GM12878 (cell line): ENCODE measurements at regions not wholly inside any gene's neighbourhood (a gene's known extent, or its start where the extent isn't known, plus 50 kb on each side); places are given as distances from the start of the nearest gene placed in this dataset.

Experiments
- ATAC-seq: fragments of 200-7000 bp; cut with Tn5 transposase; 3 replicates; pipeline ENCODE4 v1.9.1; 2020; ENCODE audit warnings: mild to moderate bottlenecking, moderate library complexity
- BruUV-seq: library from RNA; stranded (reverse); fragments of 400-500 nt; replicated peaks from 2 replicates; lab custom pipeline; 2021; lab: Mats Ljungman, UMichigan
- CTCF ChIA-PET: fragments of 300-600 bp; sonication (Branson Sonifier 250); formaldehyde crosslinking; extraction: SDS; loops from one replicate; lab custom pipeline; 2021; ENCODE audit warnings: inconsistent platforms; lab: Yijun Ruan, JAX
- POLR2A ChIA-PET: fragments of 350-600 bp; formaldehyde crosslinking; extraction: SDS; loops from one replicate; lab custom pipeline; 2021; ENCODE audit warnings: inconsistent platforms; lab: Charles Lee
- RAD21 ChIA-PET: fragments of 300-600 bp; sonication (Branson Sonifier 250); formaldehyde crosslinking; loops from one replicate; lab custom pipeline; 2023; ENCODE audit warnings: antibody characterized with exemption; ENCODE audit not compliant: unreplicated experiment; lab: Charles Lee
- SMC1A ChIA-PET: fragments of 300-600 bp; sonication (Branson Sonifier 250); formaldehyde crosslinking; loops from one replicate; lab custom pipeline; 2023; ENCODE audit not compliant: unreplicated experiment, uncharacterized antibody; lab: Charles Lee
- DNase-seq: peaks from one replicate; pipeline ENCODE4 v3.0.0-alpha.2; 2011; ENCODE audit warnings: low read depth, low spot score
- FAIRE-seq: peaks from 3 replicates; lab custom pipeline; 2011; peaks lifted over from hg19 to GRCh38; lab: Jason Lieb, UNC
- H2AFZ ChIP-seq: 2 replicates; pipeline ENCODE4 v1.6.0; 2011; ENCODE audit warnings: low read depth, low read length, control low read depth; ENCODE audit not compliant: control insufficient read depth
- H3K27ac ChIP-seq: 2 replicates; pipeline ENCODE4 v1.5.1; 2011; ENCODE audit warnings: control low read depth; ENCODE audit not compliant: control insufficient read depth, insufficient read depth
- H3K27me3 ChIP-seq, 2 experiments: replicated peaks in 1 of 2; 2 replicates each; pipeline versions ENCODE4 v1.6.0 to v1.6.1; 2011; ENCODE audit warnings: low read length in 1 of 2; ENCODE audit not compliant: control insufficient read depth in 2 of 2, insufficient read depth in 2 of 2
- H3K36me3 ChIP-seq, 2 experiments: 2 replicates each; pipeline ENCODE4 v1.5.1; 2011; ENCODE audit warnings: low read length in 1 of 2; ENCODE audit not compliant: control insufficient read depth in 2 of 2, insufficient read depth in 2 of 2
- H3K4me1 ChIP-seq: 2 replicates; pipeline ENCODE4 v1.6.1; 2011; ENCODE audit warnings: mild to moderate bottlenecking, low read length, moderate library complexity, mixed read lengths; ENCODE audit not compliant: control insufficient read depth, insufficient read depth
- H3K4me2 ChIP-seq: 2 replicates; pipeline ENCODE4 v1.6.0; 2011; ENCODE audit warnings: control low read depth; ENCODE audit not compliant: control insufficient read depth, insufficient read depth
- H3K4me3 ChIP-seq: fragments of 200-600 bp; sonication (generic); 2 replicates; pipeline ENCODE4 v1.5.1; 2016
- H3K79me2 ChIP-seq: 2 replicates; pipeline ENCODE4 v1.6.0; 2011; ENCODE audit warnings: low read length; ENCODE audit not compliant: control insufficient read depth, insufficient read depth
- H3K9ac ChIP-seq: 2 replicates; pipeline ENCODE4 v1.8.0; 2011; ENCODE audit warnings: low read length, control low read depth, mixed read lengths; ENCODE audit not compliant: control insufficient read depth, insufficient read depth
- H3K9me3 ChIP-seq: replicated peaks from 3 replicates; pipeline ENCODE4 v1.5.1; 2011; ENCODE audit warnings: mild to moderate bottlenecking, low read length; ENCODE audit not compliant: control insufficient read depth, insufficient read depth
- H4K20me1 ChIP-seq: 2 replicates; pipeline ENCODE4 v1.6.0; 2011; ENCODE audit not compliant: control insufficient read depth, insufficient read depth
- FOS ChIP-seq: IDR thresholded peaks from 3 replicates; pipeline ENCODE4 v1.6.1; 2011; ENCODE audit warnings: borderline replicate concordance; ENCODE audit not compliant: insufficient read length; ENCODE audit errors: extremely low read depth
- JUNB ChIP-seq: IDR thresholded peaks from 2 replicates; pipeline ENCODE4 v1.6.1; 2016; ENCODE audit warnings: antibody characterized with exemption, mild to moderate bottlenecking
- PAX5 ChIP-seq: IDR thresholded peaks from 2 replicates; pipeline ENCODE4 v1.6.1; 2011; ENCODE audit warnings: low read depth, low read length, borderline replicate concordance
- STAT3 ChIP-seq: IDR thresholded peaks from 2 replicates; pipeline ENCODE4 v1.6.1; 2011; ENCODE audit warnings: low read depth, low read length, improper control_type of control experiment
- SUPT20H ChIP-seq: IDR thresholded peaks from 2 replicates; pipeline ENCODE4 v1.6.1; 2011; ENCODE audit warnings: low read depth, mild to moderate bottlenecking, low read length, moderate library complexity, borderline replicate concordance; ENCODE audit not compliant: control insufficient read depth
- TARDBP ChIP-seq: IDR thresholded peaks from 2 replicates; pipeline ENCODE4 v1.6.1; 2016; ENCODE audit warnings: borderline replicate concordance
- ZNF384 ChIP-seq: IDR thresholded peaks from 2 replicates; pipeline ENCODE4 v1.6.1; 2012; ENCODE audit warnings: low read depth, mild to moderate bottlenecking, low read length, improper control_type of control experiment, borderline replicate concordance
- WGBS: methylation state at CpG from one replicate; pipeline ENCODE4 v1.1.6; 2016; ENCODE audit warnings: low lambda C conversion rate; ENCODE audit not compliant: insufficient replicate concordance, insufficient coverage; ENCODE audit errors: missing lambda C conversion rate; 5-methylcytosine and 5-hydroxymethylcytosine counted together
- in situ Hi-C: fragments of 300-500 bp; cut with MboI; formaldehyde crosslinking; loops from 9 replicates; pipeline ENCODE4 v1.14.3; 2018; ENCODE audit warnings: mixed read lengths
- intact Hi-C: fragments of 100-400 bp; cut with micrococcal nuclease; formaldehyde crosslinking; loops from one replicate; pipeline ENCODE4 v1.14.2; 2022; ENCODE audit not compliant: unreplicated experiment

- no peak for TF ChIP-seq SUPT20H
- TF ChIP-seq TARDBP = no peak
Measured at GRCh38 chr5:98301547-98301946, 471.9 kb upstream of the RGMB start (continued).

GRCh38 chr5:98307811-98308210, 465.7 kb upstream of the RGMB start:
- Histone ChIP-seq H3K36me3 (no peaks in the 10 kb centered on the region), H3K79me2 (no peaks in the 10 kb centered on the region), H4K20me1 (no peaks in the 10 kb centered on the region), H3K4me2 (no peak overlapping the region), H3K9me3 (no peaks in the 10 kb centered on the region), H3K4me1 (no peaks in the 10 kb centered on the region), H3K27me3 (no peaks in the 10 kb centered on the region)
- intact Hi-C loops = no loop called here
- in situ Hi-C loops = no loop called here
- FAIRE-seq = no peak
- POLR2A ChIA-PET = no interaction called here
- ATAC-seq = peak; percentile 28
- TF ChIP-seq STAT3 = no peak
- no peak for TF ChIP-seq JUNB
- no peak for TF ChIP-seq FOS
- TF ChIP-seq PAX5 = no peak
- no peak for TF ChIP-seq ZNF384
- TF ChIP-seq, all 136 proteins: peak for 0
- Histone ChIP-seq H3K9ac (no peak overlapping the region), H2AFZ (no peak overlapping the region), H3K4me3 (no peak overlapping the region), H3K27ac (no peak overlapping the region)
- RAD21 ChIA-PET = interaction anchor here (1.0 kb wide), 1 partner anchor 8 kb away, joined by 4 read pairs; no protein-coding TSS in a partner anchor
- SMC1A ChIA-PET = interaction anchor here (1.2 to 1.8 kb wide), 2 partner anchors 9 to 90 kb away, joined by 3 to 5 read pairs; no protein-coding TSS in a partner anchor
- no TSS peak for BruUV-seq
- CTCF ChIA-PET = no interaction called here
- 2% methylated on average over 2 of the region's 2 CpGs for WGBS
- DNase-seq = no peak
